ENCODE measurements at regions not wholly inside any gene's neighbourhood (a gene's known extent, or its start where the extent isn't known, plus 50 kb on each side); places are given as distances from the start of the nearest gene placed in this dataset.

GRCh38 chr2:31726457-31726856 lies 145.7 kb upstream of the SRD5A2 start:
- no peak for TF ChIP-seq CTCF (IDR thresholded peaks at IDR 0.05; ENCODE audit: insufficient read depth, low read length, missing control alignments)
- POLR2A ChIA-PET, result no interaction called here
- CTCF ChIA-PET, result interaction anchor here (1.1 kb wide), 1 partner anchor 1013 kb away, joined by 4 read pairs; no protein-coding TSS in a partner anchor
- H3K4me3 ChIP-seq (ENCODE audit: low read depth, low read length), result no peak overlapping the region
- no peak for DNase-seq (ENCODE audit: low read depth, low spot score)

GRCh38 chr2:31725444-31725843 lies 144.7 kb upstream of the SRD5A2 start:
- POLR2A ChIA-PET, result no interaction called here

GRCh38 chr2:31711737-31712136 lies 131.0 kb upstream of the SRD5A2 start:
- ChIA-PET CTCF (no interaction called here), POLR2A (no interaction called here)
- no peak for DNase-seq (ENCODE audit: low read depth, low spot score)
- no peak for TF ChIP-seq CTCF (IDR thresholded peaks at IDR 0.05; ENCODE audit: insufficient read depth, low read length, missing control alignments)
- no peak overlapping the region for H3K4me3 ChIP-seq (ENCODE audit: low read depth, low read length)

More at GRCh38 chr2:31725444-31725843, 144.7 kb upstream of the SRD5A2 start:
- no peak for TF ChIP-seq CTCF (IDR thresholded peaks at IDR 0.05; ENCODE audit: insufficient read depth, low read length, missing control alignments)
- CTCF ChIA-PET, result no interaction called here
- no peak overlapping the region for H3K4me3 ChIP-seq (ENCODE audit: low read depth, low read length)
- no peak for DNase-seq (ENCODE audit: low read depth, low spot score)

GRCh38 chr2:31710121-31710520 lies 129.4 kb upstream of the SRD5A2 start:
- H3K4me3 ChIP-seq (ENCODE audit: low read depth, low read length), result no peak overlapping the region
- ChIA-PET POLR2A (no interaction called here), CTCF (no interaction called here)
- DNase-seq (ENCODE audit: low read depth, low spot score), result no peak
- no peak for TF ChIP-seq CTCF (IDR thresholded peaks at IDR 0.05; ENCODE audit: insufficient read depth, low read length, missing control alignments)

GRCh38 chr2:31707992-31708391 lies 127.3 kb upstream of the SRD5A2 start:
- TF ChIP-seq CTCF (IDR thresholded peaks at IDR 0.05; ENCODE audit: insufficient read depth, low read length, missing control alignments), result no peak

GRCh38 chr2:31704561-31705212 lies 123.9 kb upstream of the SRD5A2 start:
- no peak overlapping the region for H3K4me3 ChIP-seq (ENCODE audit: low read depth, low read length)
- no peak for DNase-seq (ENCODE audit: low read depth, low spot score)
- no peak for TF ChIP-seq CTCF (IDR thresholded peaks at IDR 0.05; ENCODE audit: insufficient read depth, low read length, missing control alignments)
- ChIA-PET POLR2A (no interaction called here), CTCF (no interaction called here)

More at GRCh38 chr2:31707992-31708391, 127.3 kb upstream of the SRD5A2 start:
- DNase-seq (ENCODE audit: low read depth, low spot score), result no peak
- H3K4me3 ChIP-seq (ENCODE audit: low read depth, low read length), result no peak overlapping the region
- ChIA-PET CTCF (interaction anchor here (0.7 kb wide), 1 partner anchor 22 kb away, joined by 3 read pairs; no protein-coding TSS in a partner anchor), POLR2A (no interaction called here)

Measured in AG04449 (cell line).